Activated T-cell treated with anti-CD3 and anti-CD28 coated beads for 4 hours (primary cell): ENCODE measurements at regions not wholly inside any gene's neighbourhood (a gene's known extent, or its start where the extent isn't known, plus 50 kb on each side); places are given as distances from the start of the nearest gene placed in this dataset.
"Not testable (repeated sequence)": the region's sequence is repeated elsewhere in the genome, so short reads cannot be mapped to it uniquely, and the experiment has no call there.

ENCODE experiments used
- DNase-seq: peaks from one replicate; pipeline ENCODE4 v3.0.0-alpha.2; 2020

DNA sequence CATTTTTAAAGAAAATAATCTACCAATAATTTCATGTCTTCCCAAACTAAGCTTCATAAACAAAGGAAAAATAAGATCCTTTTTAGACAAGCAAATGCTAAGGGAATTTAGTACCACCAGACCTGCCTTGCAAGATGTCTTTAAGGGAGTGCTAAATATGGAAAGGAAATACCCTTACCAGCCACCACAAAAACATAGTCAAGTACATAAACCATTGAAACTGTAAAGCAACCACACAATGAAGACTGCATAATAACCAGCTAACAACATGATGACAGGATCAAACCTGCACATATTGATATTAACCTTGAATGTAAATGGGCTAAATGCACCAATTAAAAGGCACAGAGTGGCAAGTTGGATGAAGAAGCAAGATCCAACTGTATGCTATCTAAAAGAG lies 586.5 kb upstream of the NRG3 start:
- DNase-seq: no peak

DNA sequence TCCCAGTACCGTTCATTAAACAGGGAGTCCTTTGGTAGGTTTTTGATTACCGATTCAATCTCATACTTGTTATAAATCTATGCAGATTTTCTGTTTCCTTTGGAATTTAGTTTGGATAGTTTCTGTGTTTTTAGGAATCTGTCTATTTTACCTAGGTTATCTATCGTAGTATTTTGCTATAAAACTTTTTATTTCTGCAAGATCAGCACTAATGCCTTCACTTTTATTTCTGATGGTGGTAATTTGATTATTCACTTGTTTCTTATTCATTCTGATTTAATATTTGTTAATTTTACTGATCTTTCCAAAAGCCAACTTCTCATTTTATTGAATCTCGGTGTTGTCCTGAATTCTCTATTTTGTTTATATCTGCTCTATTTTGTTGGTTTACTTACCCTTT lies 577.7 kb upstream of the NRG3 start:
- no peak for DNase-seq

- DNase-seq: no peak
Observed at GRCh38 chr10:81303656-81304055, 571.3 kb upstream of the NRG3 start.

DNA sequence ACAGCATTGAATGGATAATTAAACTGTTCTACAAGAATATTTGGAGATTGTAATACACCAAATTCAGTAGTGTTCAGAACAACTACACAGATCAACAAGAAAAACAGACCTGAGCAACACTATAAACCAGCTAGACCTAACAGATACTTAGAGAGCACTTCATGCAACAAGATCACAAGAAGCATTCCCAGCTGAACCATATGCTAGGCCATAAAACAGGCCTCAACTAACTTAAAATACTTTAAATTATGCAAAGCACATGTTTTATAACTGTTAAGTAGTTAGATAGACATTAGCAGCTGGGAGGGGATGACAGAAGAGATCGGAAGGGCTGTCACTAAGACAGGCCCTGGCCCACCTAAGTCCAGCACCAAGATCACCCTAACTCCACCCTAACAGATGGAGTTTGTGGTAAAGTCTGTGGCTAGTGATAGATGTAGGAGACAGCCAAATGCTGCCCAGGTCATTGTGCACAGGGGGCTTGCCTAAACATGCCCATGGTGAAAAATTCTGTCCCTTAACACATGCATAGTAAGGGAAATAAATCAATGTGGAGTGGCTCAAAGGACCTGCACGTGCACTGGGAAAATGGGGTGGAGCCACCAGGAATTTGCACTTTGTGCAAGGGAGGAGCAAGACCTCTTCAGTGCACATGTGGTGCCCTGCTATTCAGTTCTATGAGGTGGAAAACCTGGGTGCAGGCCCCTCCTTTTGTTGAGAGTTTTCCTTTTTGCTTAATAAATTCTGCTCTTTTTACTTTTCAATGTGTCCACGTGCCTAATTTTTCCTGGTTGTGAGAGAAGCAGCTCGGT lies 567.8 kb upstream of the NRG3 start:
- DNase-seq: no peak

DNA sequence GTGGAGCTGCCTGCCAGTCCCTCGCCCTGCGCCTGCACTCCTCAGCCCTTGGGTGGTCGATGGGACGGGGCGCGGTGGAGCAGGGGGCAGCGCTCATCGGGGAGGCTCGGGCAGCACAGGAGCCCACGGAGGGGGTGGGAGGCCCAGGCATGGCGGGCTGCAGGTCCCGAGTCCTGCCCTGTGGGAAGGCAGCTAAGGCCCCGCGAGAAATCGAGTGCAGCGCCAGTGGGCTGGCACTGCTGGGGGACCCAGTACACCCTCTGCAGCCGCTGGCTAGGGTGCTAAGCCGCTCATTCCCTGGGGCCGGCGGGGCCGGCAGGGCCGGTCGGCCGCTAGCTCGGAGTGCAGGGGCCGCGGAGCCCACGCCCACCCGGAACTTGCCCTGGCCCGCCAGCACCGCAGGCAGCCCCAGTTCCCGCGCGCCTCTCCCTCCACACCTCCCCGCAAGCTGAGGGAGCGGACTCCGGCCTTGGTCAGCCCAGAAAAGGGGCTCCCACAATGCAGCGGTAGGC lies 565.9 kb upstream of the NRG3 start:
- no peak for DNase-seq

DNA sequence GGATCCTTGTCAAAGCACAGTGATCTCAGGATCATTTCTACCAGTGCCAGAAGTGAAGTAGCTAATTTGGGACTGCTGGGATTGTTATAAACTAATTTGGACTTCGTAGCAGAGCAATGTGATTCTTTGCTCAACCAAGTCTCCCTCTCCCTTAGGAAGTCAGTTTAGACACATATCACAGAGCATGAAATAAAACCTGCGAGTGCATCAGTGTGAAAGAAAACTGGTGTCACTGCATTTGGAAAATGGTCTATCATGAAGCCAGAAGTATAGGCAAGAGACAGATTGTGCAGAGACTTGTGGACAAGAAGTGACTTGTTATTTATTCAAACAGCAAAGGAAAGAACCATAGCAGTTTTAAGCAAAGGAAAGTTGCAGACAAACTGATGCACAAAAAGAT lies 560.5 kb upstream of the NRG3 start:
- DNase-seq: no peak

DNA sequence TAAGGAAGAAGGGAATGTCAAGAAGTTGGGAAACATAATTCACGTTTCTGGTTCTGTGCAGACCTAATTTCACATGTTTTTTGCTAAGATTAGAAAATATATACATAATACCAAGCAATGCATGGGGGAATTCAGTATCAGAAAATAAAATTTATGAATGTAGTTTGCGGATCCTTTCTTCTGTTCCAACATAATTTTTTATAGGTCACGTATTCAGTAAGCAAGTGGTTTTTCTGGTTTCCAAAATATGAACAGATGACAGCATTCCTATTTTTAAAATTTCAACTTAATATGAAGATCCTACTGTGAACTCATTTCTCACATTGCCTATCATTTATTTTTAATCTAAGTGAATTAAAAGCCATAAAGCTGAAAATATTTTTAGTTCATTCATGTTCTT lies 560.0 kb upstream of the NRG3 start:
- no peak for DNase-seq

- DNase-seq: no peak
Observed at GRCh38 chr10:81348003-81348402, 527.0 kb upstream of the NRG3 start.

DNA sequence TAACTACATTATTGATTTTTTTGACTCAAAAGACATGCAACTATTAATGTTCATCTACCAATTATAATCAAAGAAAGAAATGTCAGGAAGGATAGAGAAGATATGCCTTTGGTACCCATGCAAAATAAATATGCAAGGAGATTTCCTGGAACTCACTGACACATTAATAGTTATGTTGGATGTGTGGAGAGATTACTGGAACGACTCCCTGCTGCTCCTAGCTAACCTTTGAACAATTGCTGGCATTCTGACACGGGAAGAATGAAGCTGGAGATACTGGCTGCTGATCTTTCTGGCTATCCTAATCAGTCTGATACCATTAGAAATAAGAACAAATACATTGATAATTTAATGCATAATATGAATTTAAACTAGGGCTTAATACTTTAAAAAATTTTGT lies 507.9 kb upstream of the NRG3 start:
- DNase-seq: no peak

DNA sequence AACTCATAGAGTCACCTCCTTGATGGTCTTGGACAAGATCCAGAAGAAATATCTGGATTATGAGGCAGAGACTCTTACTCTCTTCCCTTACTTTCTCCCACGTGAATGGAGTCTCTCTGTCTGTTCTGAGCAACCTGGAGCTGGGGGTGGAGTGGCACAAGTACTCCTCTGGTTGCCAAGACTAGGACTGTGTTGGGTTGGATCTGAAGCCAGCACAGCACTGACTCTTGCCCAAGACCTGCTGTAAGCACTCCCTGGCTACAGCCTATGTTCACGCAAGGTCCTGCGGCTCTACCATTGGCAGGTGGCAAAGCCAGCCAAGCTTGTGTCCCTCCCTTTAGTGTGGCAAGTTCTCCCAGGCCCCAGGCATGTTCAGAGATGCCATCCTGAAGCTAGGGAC lies 488.2 kb upstream of the NRG3 start:
- no peak for DNase-seq

GRCh38 chr10:81403451-81403850 lies 471.5 kb upstream of the NRG3 start:
- DNase-seq: no peak

DNA sequence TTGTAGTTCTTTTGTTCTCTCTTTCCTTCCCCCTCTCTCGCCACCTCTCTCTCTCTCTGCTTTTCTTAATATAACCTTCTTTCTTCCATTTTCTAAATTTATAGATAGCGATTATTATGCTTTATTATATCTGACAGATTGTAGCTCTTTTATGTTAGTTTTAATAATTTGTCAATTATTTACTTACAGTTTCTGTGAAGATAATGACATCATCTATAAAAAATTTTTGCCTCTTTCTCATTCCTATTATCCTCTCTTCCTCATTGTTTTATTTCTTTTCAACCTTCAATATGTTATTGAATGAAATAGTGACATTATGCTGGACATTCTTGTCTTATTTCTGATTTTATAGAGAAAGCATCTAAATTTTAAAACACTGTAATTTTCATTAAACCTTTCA lies 469.6 kb upstream of the NRG3 start:
- no peak for DNase-seq

DNA sequence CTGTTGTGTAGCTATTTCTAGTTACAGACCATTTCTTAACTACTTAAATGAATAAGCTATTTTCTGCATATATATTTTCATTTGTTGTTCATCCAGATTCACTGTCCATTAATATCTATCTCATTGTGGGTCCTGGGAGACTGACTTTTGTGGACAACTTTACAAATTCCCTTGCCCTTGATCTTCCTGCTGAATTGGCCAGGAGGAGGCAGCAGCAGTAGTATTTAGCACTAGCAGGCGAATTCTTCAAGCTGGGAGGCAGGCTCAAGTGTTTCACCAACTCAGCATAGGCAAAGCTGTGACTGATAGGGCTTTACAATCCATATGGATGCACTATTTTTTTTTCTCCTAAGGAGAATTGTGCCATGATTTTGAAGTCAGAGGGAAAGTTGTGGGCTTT lies 461.0 kb upstream of the NRG3 start:
- DNase-seq: no peak

GRCh38 chr10:81426722-81427121 lies 448.3 kb upstream of the NRG3 start:
- no peak for DNase-seq

DNA sequence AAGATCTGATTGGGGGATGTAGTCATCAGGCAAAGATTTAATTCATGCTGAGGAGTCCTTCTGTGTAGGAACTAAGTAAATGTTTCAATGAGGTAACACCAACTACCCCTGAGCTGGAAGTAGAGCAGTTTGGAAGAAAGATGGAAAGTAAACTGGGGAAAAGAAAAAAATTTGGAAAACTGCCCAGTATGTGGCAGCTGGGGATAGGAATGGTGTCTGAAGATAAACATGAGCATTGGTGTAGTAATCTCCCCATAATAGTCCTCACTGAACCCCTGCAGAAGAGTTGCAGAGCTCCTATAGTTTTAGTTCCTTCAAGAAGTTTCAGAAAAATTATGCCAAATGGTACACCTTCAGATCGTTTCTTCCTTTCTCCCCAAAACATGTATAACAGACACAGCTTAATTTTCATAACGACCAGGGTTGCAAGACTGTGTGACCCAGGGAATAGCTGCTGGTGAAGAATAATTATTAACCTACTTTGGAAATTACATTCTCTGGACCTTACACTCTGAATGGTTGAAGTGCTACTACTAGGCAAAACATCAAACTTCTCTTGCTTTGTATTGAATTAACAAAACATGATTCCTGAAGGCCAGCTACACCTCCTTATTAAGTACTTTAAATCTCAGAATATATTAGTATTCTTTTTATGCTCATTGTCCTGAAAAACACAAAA lies 446.4 kb upstream of the NRG3 start:
- no peak for DNase-seq

DNA sequence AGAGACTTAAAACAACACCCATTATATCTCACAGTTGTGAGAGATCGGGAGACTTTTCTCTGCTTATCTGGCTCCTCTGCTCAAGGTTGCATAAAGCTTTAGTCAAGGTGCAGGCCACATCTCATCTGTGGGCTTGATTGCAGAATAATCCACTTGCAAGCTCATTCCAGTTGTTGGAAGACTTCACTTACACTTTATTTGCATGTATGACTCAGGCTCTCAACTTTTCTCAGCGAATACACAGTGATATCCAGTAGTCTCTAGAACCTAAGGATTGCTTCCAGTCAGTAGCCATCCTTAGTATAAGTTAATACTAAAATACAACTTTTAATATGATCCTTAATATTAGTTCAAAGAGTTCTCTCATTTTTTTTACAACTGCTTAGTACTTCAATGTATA lies 435.5 kb upstream of the NRG3 start:
- no peak for DNase-seq

- not testable (repeated sequence) for DNase-seq
Observed at GRCh38 chr10:81441624-81442023, 433.4 kb upstream of the NRG3 start.

- DNase-seq: no peak
Observed at GRCh38 chr10:81444242-81444929, 430.6 kb upstream of the NRG3 start.

- no peak for DNase-seq
Observed at GRCh38 chr10:81450651-81451050, 424.3 kb upstream of the NRG3 start.

DNA sequence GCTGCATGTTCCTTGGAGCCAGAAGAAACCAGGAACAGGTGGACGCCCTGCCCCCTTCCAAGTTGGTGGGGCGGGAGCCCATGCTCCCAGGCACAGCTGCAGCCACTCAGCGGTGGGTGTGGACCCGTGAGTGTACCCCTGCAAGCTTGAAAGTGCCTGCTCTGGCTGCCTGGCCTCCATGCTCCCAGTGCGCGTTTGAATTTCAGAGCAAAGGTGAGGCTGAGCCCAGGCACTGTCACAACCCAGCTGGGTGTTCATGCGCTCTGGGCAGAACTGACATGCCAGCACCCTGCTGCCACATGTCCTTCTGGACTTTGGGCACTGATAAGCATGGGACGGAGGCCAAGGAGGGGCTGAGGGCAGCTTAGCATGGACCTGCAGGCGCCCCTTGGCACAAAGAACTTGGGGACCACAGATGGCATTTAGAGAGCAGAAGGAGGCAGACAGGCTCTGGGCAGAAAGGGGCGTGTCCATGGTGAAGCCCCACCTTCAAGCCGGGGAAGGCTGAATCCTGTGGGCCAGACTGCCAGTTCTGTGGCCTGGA lies 402.0 kb upstream of the NRG3 start:
- no peak for DNase-seq

DNA sequence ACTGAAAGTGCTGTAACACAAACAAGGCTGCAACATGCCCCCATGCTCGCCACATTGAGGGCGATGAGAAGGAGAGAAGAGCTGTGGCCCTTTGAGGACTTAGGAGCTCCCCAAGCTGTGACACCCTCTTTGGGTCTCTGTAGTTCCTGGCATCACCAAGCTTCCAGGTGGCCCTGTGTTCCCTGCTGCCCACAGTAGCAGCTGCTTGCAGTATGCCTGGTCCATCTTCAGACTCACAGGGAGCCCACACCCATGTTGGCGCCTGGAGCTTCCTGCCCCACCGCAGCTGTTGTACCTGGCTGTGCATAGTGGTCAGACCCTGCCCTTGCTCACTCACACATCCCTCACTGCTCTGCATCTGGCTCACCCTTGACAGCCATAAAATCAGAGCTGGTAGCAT lies 401.2 kb upstream of the NRG3 start:
- no peak for DNase-seq

DNA sequence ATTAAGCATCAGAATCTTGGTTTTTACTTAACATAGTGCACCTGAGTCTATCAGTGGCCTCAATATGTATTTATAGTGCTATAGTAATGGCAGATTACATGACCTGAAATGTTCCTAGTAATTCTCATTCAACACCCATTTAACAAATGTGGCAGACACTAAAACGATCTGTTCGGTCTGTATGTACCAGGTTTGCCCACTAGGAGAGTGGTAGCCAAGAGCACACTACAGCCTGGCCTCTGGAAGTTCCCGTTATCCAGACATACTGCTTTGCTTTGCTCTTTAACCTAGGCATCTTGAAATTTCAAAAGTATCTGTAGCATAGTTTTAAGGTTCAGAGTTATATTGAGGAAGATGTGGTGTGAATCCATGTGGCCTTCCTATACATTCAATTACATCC lies 395.7 kb upstream of the NRG3 start:
- DNase-seq: no peak

DNA sequence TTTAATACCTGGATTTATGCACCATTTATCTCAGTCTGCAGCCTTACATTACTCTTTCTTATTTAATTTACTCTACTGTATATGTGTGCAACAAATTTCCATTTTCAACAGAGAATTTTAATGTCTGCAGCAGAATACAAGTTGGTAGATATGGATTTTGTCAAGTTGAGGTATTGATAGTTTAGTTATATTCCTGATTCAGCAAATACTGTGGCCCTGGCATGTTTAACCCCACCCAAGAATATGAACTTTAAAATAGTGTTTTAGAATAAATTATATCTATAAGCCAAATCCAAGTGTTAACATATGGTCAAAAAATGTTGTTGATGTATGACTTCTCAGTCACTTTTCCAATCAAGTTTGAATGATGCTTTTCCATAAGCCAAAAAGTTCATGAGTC lies 378.4 kb upstream of the NRG3 start:
- no peak for DNase-seq
